SK-N-SH treated with all-trans-retinoic acid at 6 μM for 48 hours (cell line): ENCODE measurements at regions not wholly inside any gene's neighbourhood (a gene's known extent, or its start where the extent isn't known, plus 50 kb on each side); places are given as distances from the start of the nearest gene placed in this dataset.

Experiments
- ARNTL ChIP-seq: fragments of 450-650 bp; formaldehyde crosslinking; IDR thresholded peaks from 2 replicates; pipeline ENCODE4 v1.5.0; 2020; ENCODE audit warnings: low read depth, mild to moderate bottlenecking, moderate library complexity, borderline replicate concordance
- PATZ1 ChIP-seq: fragments of 250-450 bp; sonication (Bioruptor Pico); IDR thresholded peaks from 2 replicates; pipeline ENCODE4 v1.8.0; 2020; ENCODE audit warnings: mild to moderate bottlenecking, moderate library complexity, borderline replicate concordance
- RARB ChIP-seq: fragments of 250-450 bp; sonication (Bioruptor Pico); IDR thresholded peaks from 2 replicates; pipeline ENCODE4 v1.8.0; 2021; ENCODE audit warnings: mild to moderate bottlenecking, moderate library complexity
- TOX ChIP-seq: fragments of 250-450 bp; sonication (Bioruptor Pico); IDR thresholded peaks from 2 replicates; pipeline ENCODE4 v1.8.0; 2021; ENCODE audit warnings: mild to moderate bottlenecking, moderate library complexity, borderline replicate concordance
- ZC3H10 ChIP-seq: fragments of 250-450 bp; sonication (Bioruptor Pico); IDR thresholded peaks from 2 replicates; pipeline ENCODE4 v1.5.1; 2021; ENCODE audit warnings: mild to moderate bottlenecking, moderate library complexity

- no peak for TF ChIP-seq ARNTL
- no peak for TF ChIP-seq ZC3H10 (CRISPR knock-in tag)
- TF ChIP-seq RARB, result no peak
- no peak for TF ChIP-seq PATZ1 (CRISPR knock-in tag)
- TF ChIP-seq TOX, result no peak
These were observed 119.8 kb downstream of the AGTR2 start for GRCh38 chrX:116290359-116290758.
